DND-41 (cell line): ENCODE measurements at regions not wholly inside any gene's neighbourhood (a gene's known extent, or its start where the extent isn't known, plus 50 kb on each side); places are given as distances from the start of the nearest gene placed in this dataset.

Experiments used
- CTCF ChIP-seq: IDR thresholded peaks from 2 replicates; pipeline ENCODE4 v1.5.1; 2012; ENCODE audit warnings: borderline replicate concordance, low read length, moderate library complexity, mild to moderate bottlenecking; ENCODE audit not compliant: poor library complexity, severe bottlenecking; ENCODE audit errors: extremely low read depth
- EZH2 ChIP-seq: IDR thresholded peaks from 3 replicates; pipeline ENCODE4 v1.6.1; 2012; ENCODE audit warnings: borderline replicate concordance, low read depth, mild to moderate bottlenecking, moderate library complexity, low read length, inconsistent platforms; ENCODE audit not compliant: severe bottlenecking

- TF ChIP-seq CTCF: no peak
- TF ChIP-seq EZH2: no peak
These were observed 477.5 kb upstream of the MPDZ start for GRCh38 chr9:13756943-13757342.
